GM19397 (cell line): ENCODE measurements at regions not wholly inside any gene's neighbourhood (a gene's known extent, or its start where the extent isn't known, plus 50 kb on each side); places are given as distances from the start of the nearest gene placed in this dataset.

ENCODE experiments used
- ATAC-seq: cut with Tn5 transposase; IDR thresholded peaks from one replicate; pipeline ENCODE4 v1.9.1; 2021; ENCODE audit warnings: mild to moderate bottlenecking, moderate library complexity; ENCODE audit not compliant: unreplicated experiment

- ATAC-seq, result no peak
Measured at GRCh38 chr3:150104564-150104963, 133.9 kb upstream of the PFN2 start.

GRCh38 chr3:150101016-150101415 lies 130.3 kb upstream of the PFN2 start:
- ATAC-seq, result no peak

DNA sequence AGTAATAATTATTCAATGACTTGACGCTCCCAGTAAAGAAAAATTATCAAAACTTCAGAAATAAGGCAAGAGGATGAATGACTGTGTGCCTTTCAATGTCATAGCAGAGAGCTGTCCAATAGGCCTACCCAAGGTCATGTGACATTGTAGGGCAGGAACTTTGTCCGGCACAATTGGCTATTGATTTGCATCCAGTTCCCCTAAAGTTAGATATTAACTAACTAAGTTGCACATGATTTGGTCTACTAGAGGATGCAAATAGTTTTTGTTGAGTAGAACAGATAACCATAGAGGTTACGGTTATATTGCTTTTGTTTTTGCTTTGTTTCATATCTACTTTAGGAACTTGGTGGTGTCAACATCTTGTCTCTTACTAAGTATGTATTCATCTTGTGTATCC lies 127.9 kb upstream of the PFN2 start:
- ATAC-seq, result peak; percentile 58

- ATAC-seq, result no peak
Measured at GRCh38 chr3:150097588-150097890, 126.8 kb upstream of the PFN2 start.

GRCh38 chr3:150096700-150097587 lies 126.2 kb upstream of the PFN2 start:
- ATAC-seq, result no peak

DNA sequence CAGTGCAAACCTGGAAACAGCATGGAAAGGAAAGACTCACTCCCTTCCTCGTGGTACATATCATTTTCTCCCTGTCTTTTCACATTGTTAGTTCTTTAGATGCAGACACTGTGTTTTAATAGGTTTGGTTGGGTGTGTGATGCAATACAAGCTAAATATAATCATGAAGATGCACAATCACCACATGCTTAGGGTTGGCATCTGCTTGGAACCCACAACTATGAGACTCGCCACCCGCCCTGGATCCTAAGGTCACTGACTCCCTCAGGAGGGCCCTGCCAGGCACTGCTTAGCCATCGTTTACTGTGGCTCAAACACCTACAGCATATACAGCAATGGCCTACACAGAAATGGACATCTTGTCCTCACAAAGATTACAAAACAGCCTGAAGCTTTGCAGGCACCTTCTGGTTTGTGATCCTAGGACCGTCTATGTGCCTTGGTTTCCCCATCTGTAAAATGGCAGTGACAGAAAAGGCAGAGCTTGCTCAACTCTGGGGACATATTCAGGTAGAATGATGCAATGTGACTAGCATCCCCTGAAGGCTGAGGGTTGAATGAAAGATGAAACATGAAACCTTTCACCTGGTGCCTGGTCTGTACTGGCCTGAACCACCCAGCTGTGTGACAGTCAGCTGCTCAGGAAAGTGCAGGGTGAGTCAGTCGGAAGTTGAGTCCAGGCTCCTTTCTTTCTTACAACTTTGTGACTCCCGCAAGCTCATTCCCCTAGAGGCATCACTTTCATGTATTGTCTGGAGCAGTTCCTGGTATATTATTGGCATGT lies 123.6 kb upstream of the PFN2 start:
- no peak for ATAC-seq

DNA sequence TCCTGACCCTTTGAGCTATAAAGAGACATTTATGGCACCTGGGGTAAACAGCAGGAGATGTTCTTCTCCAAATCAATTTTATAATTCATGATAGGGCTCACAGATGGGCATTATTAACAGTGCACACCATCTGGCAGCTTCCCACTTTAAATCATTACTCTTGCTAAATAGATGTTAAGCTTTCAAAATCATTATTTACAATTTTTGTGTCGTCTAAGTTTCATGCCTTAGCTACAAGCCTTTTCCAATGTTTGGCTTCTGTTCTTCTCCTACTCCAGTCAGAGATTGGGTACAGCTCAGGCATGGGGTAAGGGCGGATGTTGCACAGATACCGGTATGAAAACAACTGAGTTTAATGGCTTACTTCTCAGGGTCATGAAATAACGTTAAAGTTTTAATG lies 120.9 kb upstream of the PFN2 start:
- no peak for ATAC-seq

DNA sequence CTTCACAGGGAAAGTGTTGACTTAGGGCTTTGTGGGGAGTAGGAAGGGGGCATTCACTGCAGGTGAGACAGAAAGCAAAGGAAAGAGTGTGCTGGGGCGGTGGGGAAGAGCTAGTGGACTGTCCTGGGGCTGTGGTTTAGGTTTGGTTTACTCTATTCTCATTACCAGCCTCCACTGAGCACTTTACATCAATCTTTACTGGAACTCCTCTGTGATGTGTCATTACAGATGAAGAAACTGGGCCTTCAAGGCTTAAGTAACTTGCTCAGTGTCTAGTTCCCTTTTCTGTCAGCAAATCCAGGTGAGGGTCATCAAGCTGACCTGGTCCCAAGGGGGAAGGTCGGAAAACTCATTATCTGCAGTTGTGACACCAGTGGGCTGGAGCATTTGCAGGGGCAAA lies 120.2 kb upstream of the PFN2 start:
- no peak for ATAC-seq

DNA sequence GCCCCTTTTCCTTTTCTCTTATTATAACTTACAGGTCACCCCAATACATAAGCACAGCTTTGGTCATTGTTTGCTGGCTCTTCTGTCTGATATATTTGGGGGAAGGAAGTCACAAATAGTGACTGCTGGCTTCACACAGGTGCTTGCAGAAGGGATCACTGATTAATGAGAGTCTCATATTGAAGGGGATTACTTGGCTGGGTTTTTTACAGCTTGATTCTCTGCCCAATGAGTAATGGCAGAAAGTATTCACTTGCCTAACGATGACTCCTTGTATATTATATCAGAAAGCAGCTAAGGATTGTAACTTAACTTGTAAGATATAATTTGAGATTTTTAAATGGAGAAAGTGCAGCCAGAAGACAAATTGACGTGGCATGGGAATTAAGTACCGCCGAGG lies 119.3 kb upstream of the PFN2 start:
- no peak for ATAC-seq

DNA sequence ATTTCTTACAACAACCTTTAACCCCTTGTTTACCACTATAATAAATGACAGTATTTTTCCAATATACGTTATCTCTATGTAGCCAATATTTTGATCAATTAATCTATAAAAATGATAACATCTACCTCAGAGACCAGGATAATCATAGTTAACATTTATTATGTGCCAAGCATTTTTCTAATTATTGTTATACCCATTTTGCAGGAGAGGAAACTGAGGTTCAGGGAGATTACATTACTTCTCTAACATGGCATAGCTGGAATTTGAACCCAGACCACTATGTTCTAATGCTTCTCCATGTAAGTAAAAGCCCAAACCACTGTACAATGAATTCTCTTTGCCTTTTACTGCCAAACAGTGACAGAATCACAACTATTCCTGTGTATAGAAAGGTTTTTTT lies 113.4 kb upstream of the PFN2 start:
- no peak for ATAC-seq

- ATAC-seq, result no peak
Measured at GRCh38 chr3:150083655-150084042, 113.0 kb upstream of the PFN2 start.

DNA sequence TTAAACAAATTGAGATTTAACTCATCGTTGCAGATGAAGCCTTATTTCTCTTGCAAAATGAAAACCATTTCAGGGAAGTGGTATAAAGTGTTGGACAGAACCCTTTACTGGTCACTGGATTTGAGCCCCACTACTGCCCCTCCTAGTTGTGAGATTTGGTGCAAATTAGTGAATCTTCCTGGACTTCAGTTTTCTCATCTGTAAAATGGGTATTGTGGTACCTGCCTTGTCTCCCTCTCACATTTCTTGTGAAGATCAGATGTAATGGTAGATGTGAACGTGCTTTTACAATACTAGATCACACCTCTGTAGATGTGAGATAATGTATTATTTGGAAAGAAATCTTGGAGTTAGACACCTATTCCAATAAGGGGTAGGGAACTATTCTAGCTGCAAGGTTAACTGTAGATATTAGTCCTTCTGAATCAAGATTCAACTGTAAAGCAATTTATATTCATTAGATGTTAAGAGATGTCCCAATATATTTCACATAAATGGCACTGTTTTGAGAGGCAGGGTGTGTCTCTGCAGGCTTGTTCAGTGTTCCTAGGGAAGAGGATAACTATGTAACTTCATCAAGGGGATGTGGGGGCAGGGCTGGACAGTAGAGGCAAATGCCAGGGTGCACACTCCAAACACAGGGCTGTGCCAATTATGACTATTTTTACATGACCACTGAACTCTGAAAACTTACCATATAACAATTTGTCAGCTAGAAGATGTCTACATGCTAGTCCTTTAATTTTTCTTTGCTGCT lies 112.4 kb upstream of the PFN2 start:
- ATAC-seq, result no peak

DNA sequence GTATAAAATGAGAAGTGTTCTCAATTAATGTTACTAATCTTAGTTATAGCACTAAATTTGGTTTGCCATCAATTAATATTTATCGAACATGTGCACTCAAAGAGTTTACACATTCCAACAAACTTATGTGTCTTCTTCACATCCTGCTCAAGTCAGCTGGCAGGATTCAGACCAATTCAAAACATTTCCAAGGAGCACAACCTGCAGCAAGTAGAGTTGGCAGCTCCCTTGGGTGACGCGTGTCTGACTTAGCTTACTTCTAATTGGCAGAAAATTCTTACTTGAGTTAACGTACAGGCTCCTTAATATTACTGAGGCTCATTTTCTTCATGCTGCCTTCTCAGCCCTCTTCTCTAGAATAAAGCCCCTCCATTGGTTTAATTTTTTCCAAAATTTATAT lies 110.4 kb upstream of the PFN2 start:
- no peak for ATAC-seq

DNA sequence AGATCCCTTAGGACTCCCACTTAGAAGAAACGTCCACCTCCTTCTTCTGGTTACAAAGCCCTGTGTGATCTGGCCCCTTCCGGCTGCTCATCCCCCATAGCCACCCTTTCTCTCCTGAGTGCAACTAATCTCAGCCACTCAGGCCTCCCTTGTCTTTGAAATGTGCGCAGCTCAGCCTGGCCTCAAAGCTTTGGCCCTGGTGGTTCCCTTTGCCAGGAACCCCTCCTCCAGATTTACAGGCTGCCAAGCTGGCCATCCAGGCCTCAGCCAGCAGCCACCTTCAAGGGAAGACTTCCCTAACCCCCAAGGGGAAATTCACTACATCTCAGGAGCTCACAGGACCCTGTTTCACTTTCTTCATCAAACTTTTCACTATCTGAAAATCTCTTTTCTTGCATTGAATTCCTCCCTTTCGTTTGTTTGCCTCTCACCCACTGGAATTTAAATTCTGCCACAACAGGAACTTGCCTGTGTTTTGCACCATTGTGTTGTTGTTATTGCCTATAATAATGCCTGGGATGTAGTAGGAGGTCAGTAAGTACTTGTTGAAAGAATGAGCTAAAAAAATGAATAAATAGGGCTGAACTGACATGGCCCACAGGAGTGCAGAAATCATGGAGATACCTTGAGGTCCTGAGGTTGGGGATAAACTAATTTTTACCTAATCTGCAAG lies 109.5 kb upstream of the PFN2 start:
- ATAC-seq, result no peak

GRCh38 chr3:150079029-150079739 lies 108.5 kb upstream of the PFN2 start:
- no peak for ATAC-seq

GRCh38 chr3:150077581-150078247 lies 107.0 kb upstream of the PFN2 start:
- no peak for ATAC-seq

- ATAC-seq, result no peak
Measured at GRCh38 chr3:150077107-150077506, 106.4 kb upstream of the PFN2 start.

GRCh38 chr3:150076443-150076842 lies 105.7 kb upstream of the PFN2 start:
- ATAC-seq, result no peak

DNA sequence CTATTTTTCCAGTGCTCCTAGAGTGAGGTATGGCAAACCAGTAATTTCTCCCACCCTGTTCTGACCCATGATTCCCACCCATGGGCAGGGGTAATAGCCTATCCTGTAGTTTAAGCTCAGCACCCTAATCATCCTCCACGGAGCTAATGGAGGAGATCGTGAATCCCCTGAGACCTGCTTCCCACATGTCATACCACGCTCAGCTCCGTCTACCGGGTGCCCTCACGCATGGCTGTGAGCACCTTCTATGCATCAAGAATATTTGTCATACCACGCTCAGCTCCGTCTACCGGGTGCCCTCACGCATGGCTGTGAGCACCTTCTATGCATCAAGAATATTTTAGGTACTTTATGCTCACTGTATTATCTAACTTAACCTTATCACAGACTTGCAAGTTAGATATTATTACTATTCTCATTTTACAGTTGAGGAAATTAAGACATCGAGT lies 104.7 kb upstream of the PFN2 start:
- ATAC-seq, result no peak
